ENCODE measurements at regions not wholly inside any gene's neighbourhood (a gene's known extent, or its start where the extent isn't known, plus 50 kb on each side); places are given as distances from the start of the nearest gene placed in this dataset.
A peak's percentile ranks its signal among the peaks of the same experiment; 100 is the strongest.

DNA sequence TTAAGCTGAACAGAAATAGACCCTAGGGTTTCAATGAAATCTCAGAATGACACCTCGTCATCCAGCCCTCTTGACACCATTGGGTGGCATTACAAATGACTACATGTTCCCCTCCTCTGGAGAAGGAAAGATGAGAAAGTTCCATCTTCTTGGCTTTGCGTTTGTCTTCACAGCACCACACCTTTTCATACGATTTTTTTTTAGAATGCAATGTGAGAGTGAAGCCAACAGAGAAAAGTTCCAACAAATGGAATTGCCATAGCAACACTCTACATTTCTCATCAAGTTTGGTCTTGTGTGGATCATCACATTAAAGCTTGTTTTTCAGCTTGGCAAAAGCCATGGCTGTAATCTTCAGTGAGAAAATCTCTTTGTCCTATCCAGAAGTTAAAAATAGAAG, 183.4 kb upstream of the SNX7 start:
- DNase-seq, result no peak

DNA sequence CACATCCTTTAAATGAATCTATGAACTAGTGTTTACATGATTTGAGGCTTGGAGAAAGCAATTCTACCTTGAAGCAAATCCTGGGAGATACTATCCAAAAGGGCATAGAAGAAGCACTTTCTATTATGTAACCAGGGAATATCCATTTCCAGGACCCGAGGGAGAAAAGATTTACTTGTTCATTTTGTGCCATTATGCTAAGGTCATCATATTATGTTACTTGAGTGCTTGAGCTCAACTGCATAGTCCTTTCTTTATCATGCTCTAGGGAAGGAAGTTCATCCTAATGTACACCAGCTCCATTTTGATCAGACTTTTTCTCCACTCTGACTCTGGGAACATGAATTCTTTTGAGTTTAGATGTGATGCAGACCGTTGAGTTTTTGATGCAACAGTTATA, 188.6 kb upstream of the SNX7 start:
- DNase-seq, result no peak

DNA sequence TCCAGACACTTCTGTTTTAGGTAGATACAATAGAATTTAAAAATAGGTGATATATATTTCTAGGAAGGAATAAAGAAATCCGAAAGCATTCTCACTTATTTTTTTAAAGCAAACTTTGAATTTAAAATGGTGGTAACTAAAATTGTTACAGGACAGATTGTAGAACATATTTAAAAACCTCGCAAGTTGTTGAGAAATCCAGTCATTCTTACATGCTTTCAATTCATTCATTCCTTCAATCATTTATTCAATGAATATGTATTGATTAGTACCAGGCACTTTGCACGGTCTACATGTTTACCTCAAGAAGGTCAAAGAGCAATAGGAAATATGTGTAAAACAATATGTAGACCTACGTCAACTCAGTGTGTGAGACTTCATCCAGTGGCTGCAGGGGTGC, 189.9 kb upstream of the SNX7 start:
- DNase-seq, result no peak

DNA sequence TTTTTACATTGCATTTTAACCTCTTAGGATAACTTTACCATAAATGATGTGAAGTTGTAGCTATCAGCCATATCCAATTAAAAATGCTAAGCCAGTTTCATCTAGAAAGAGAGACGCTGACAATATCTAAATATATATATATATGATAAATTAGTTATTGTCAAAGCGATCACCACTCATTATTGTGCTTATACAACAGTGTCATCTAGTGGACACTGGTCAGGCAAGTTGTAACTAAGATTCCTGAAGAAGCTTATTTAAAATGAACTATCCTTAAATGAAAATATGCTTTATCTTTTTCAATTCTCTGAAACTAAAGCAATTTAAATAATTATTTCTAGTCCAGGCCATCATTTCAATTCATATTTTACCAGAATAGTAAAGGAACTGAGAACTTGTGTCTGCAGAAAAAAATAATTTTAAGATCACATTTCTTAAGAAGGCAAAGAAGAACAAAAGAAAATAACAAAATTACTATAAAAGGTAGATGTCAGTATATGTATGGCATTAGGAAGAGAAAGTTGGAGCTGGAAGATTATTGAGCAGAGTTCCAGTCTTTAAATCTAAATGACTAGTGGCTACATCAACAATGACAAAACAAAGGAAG, 193.3 kb upstream of the SNX7 start:
- peak; percentile 50 for DNase-seq

DNA sequence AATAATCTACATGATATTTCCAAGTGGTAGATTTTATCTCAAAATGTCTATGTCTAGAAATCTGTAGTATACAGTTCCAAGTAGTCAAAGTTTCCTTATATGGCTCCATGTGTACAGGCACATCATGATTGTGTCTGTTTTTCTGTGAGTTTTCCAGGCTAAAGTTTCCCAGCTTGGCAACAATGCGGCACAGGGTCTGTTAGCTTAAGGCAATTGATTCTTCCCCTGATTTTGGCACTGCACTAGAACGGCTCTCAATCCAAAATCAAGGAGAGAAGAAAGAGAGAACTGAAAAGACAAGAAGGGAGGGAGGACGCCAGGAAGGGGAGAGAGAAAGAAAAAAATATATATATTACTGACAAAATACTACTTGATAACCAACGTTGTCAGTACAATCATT, 193.9 kb upstream of the SNX7 start:
- no peak for DNase-seq

DNA sequence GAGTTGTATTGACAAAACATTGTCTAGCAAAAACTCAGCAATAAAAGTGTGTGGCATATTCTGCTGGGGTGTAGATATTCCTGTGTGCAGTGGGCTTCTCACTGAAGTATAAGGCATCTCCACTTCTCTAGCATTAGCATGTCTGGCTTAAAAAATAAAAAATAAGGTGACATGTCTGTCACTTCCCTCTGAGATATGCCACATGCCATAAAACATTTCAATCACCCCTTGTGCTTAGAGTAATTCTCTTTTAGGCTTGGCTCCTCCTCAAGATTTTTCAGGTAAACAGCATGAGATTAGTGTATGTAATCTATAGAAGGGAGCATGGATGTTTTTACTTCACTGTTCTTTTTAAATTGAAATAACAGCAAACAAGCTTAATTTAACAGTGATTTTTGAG, 194.4 kb upstream of the SNX7 start:
- no peak for DNase-seq

DNA sequence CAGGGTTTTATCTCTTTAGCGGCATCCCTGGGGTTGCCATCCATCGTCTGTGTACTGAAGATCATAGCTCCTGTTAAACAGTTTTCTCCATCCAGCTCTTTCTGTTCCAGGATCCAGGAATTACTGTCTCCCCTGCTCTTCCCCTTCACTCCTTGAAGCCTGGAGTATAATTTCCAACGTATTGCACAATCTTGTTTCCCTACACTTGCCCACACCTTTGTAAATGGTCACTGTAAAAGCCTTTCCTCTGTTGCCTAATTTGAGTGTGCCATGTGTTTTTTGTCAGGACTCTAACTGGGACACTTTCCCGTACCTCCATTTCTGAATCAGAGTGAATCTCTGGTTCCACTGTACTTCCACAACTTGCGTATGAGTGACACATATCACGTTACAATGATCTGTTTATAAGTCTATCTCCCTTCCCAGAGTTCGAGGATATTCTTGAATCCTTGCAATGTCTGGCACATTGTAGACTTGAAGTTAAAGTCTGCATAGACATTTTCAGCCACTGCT, 199.6 kb upstream of the SNX7 start:
- DNase-seq, result no peak

DNA sequence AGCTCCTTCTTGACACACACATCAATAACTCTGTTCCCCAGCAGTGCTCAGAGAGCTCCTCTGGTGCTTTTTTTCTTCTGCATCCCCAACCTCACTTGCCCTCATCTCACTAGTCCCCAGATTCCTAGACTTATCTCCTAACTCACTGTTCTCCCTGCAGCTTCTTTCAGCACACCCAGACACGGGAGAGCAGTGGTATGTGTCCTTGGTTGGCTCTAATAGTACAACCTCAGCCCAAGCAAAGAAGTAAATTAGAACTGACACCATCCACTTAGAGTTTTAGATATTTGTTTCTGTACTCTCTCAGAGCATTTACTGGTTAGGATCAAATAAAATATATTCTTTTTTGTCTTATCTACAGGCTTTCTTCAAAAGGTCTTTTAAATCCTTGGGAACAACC, 201.4 kb upstream of the SNX7 start:
- DNase-seq, result no peak

DNA sequence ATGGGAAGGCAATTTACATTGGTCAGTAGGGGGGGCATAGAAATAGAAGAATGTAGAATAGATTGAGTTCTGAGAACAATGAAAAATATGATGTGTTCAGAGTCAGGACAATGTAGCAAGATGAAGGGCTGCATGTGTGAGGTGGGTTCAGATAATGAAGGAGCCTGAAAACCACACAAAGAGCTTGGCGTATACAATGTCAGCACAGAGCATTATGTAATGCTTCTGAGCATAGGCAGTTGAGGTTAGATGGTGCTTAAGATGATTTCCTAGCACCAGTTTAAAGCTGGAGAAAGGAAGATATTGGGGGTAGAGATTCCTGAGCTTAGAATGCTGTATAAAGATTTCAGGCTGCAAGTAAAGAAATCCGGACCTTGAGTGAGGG, 202.0 kb upstream of the SNX7 start:
- no peak for DNase-seq

DNA sequence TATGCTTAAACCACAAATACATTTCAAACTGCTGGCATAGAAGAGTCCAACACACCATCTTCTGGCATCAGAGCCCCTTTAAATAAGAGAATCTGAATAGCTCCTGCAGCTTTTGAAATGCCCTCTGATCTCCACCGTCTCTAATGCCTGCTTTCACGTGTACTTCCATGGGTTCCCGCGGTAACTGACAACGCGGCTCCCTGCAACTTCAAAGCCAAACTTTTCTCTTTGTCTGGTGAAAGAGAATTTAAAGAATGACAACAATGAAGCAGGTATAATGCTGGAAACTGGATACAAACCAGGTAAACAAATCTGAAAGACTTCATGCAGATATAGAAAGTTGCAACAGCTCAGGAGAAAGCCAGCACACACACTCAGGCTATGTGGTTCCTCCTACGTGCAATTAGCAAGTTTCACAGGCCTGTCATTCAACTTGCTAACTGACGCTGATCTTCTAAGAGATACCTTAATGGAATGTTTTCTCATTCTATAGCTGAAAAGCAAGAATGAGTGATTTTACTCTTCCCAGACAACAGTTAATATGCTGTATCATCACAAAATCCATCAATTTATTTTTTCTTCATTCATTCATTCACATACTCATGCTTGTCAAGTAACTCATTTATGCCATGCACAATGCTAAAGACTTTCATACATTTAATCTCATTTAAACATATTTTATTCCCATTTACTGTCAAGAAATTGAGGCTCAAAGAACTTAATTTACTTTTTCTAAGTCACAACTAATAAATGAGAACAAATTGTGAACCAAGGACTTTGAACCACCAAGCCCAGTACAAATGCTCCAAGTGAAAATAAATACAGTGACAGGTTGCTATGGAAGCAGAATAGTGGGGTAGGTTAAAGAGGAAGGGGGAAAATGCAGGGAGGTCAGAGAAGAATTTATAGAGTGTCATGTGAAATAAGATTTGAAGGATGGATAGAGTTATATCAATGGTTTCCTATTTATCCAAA, 202.7 kb upstream of the SNX7 start:
- DNase-seq, result no peak

DNA sequence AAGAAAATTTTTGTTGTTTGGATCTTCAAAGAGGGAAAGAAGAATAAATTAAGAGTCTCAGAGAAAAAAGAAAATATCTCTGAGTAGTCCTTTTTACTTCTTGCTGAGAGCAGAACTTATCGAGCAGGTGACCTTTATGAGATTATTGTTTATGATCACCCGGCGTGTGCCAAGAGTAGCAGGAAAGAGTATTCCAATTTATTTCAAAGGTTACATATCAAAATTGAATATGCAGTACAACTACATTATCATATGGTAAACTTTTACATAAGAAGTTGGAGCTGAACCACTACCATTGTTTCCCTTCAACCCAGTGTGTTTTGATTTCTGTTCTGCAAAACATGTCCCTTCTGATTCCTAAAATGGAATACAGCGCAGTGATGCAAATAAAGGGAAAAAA, 204.3 kb upstream of the SNX7 start:
- DNase-seq, result no peak

DNA sequence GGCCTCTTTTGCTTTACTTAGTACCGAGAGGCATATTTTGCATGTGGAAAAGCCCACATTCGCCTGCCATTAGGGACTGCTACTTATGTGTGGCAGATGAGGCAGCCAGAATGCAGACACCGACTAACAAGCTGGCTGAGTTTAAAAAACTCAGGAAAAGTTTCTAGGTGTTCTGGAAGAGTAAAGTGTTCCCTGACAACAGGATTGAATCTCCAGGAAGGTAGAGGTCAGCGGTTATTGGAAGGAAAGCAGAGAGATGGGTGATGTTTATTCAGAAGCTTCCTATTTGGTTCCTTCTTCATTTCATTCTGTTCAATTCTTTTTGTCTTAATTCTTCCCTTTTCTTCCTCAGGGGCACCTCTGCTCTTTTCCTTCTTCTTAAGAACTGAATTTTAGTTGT, 206.9 kb upstream of the SNX7 start:
- no peak for DNase-seq

DNA sequence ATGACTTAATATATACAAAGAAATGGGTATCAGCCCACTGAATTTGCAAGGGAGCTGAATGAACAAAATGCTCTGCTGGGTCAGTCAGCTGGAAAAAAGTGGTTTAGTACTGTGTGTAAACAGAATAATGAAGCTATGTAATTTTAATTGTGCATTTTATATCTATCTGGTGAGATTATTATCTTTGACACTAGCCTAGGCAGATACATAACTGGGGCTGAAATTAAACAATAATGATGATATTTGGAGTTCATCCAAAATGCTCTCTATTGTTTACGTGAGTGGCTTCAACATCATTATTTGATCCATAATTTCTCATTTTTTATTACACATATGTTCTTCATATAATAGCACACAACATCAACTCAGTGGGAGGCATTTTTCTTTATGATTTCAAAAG, 208.5 kb upstream of the SNX7 start:
- DNase-seq, result peak; percentile 50

DNA sequence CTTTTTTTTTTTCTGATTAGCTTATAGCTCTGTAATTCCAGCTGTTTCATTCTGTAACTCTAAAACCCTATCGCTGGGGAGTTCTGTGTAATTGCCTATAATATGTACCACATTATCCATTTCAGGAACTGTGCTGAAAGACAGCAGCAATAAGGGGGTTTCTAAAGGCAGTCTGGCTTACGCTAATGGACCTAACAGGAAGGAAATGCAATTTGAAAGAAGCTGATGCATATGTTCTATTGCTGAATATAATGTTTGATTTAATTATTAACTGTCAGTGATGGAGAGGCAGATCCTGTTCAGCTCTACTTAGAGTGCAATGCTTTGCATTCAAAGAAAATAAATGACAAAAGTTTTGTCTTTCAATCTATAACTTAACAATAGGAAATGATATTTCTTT, 209.4 kb upstream of the SNX7 start:
- DNase-seq, result no peak

DNA sequence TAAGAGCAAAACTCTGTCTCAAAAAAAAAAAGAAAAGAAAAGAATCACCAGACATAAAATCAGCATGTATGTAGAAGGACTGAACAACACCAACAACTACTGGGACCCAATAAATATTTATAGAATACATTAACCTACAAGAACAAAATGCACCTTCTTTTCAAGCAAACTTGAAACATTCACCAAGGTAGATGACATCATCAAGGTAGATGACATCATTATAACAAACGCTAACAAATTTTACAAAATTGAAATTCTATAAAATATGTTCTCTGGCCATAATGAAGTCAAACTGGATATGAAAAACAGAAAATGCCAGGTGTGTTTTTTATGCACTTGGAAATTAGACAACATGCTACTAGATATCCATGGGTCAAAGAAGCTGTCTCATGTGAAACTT, 220.2 kb upstream of the SNX7 start:
- no peak for DNase-seq

DNA sequence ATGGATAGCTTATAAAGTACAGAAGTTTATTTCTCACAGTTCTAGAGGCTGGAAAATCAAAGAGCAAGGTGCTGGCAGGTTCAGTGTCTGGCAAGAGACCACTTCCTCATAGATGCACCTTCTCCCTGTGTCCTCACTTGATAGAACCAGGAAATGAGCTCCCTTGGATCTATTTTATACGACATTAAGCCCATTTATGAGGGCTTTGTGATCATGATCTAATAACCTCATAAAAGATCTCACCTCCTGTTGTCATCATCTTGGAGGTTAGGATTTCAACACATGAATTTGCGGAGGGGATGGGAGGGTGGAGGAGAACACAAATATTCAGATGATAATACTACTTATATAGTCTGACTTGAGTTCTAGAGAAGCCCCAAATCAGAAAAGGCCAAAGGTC, 222.1 kb upstream of the SNX7 start:
- DNase-seq, result no peak

DNA sequence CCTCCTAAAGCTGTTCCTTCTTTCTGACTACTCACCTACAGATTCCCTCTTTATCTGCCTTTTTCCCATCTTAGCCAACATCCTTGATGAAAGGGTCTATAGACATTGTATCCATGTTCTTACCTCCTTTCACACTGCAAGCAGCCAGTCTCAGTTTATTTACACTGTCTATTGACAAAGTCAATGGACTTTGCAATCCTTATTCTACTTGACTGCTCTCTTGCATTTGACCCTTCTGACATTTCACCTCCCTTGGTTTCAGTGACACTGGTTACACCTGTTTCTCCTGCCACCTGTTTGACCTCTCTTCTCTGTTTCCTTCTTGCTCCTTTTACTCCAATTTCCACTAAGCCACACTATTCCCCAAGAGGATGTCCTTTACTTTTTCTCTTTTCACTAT, 224.0 kb upstream of the SNX7 start:
- DNase-seq, result no peak

DNA sequence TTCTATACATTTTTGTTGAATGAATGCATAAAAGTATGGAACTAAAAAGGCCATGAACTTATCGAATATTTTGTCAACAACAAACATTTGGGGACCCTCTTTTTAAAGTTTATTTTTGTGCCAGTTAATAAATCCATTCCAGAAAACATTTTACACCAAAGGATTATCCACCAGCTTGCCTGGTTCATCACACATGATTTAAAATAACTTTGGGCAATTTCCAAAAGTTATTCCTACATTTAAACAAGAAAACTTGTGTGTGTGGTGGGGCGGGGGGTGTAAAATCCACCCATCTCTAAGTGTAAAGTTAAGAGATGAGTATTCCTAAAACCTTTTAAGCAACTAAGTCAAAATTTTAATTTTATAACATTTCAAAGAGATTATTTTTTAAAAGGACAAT, 224.5 kb upstream of the SNX7 start:
- DNase-seq, result no peak

DNA sequence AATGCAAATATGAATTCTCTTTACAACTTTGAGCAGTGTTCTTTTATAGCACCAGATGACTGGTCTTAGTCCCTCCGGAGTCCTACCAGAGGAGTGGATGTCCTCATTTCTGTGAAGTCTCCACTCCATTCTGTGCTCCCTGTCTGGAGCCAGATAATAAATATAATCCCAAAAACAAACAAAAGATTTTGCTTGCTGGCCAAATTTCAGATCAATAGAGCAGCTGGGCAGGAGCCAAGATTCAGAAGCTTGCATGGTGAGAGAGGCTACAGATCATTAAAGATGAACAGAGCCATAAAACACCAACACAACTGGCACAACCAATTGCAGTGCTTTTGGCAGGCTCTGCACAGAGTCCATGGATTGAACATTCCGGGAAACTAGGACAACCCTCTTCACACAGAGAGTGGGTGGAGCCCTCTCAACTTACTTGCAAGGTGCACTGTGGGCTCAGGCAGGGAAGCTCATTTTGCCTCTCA, 231.5 kb upstream of the SNX7 start:
- peak; percentile 98 for DNase-seq

DNA sequence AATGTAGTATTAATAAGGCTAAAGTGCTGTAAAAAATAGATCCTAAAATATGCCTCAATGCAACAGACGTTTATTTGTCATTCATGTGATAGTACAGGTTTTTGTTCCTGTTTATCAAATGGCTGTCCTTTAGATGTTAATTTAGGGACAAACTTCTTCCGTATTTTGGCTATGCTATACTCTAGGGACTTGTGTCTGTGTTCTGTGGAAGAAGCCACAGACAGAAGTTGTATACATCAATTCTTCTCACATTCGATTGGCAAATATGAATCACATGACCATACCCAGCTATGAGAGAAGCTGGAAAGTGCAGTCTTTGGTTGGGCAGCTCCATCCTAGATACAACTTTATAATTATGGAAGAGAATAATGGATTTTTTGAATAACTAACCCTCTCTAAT, 232.7 kb upstream of the SNX7 start:
- DNase-seq, result no peak

DNA sequence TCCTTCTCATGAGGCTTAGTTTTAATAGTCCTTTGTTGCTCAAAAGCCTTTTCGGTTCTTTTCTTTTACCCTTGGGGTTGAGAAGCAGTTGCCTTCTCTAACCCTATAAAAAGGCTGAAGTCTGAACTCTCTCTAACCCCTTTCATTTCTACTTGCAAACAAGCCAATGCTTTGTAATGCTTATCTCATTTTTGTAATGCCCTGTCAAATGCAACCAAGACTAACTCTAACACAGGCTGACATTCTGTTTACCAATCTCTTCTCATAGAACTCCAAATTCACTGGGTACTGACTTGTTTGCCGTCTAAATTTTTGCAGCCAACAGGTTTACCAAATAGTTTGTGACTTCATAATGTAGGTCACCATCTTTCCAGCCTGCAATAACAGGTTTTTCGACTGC, 233.9 kb upstream of the SNX7 start:
- no peak for DNase-seq

DNA sequence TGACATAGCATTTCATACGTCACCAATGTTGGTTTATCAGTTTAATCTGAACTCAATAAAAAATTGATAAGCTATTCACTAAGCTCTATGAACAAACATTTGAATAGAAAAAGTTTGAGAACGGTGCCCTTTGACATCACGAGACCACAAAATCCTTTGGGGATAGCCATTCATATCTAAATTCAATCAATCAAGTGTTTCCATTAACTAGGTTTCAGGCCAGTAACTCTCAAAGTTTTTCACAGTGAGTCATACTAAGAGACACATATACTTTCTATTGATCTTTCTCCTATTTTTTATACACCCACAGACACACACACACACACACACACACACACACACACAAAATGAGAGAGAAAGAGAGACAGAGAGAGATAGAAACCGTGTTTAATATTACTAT, 235.4 kb upstream of the SNX7 start:
- no peak for DNase-seq

DNA sequence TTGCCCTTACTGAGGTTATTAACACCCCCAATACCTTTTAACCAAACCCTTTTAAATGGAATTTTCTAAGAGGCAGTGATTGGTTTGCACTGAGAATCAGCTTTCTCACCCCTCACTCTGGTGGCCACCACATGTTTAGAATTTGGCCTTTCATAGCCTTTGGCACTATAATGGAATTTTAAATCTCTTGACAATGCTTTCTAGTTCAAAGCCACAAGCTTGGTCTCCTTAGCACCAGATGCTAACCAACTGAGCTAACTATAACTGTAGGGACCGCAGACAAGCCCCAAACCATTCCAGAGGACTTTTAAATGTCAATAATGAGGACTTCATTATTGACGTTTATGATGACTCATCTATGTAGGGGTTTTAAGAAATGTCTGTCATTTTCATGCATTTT, 238.7 kb upstream of the SNX7 start:
- no peak for DNase-seq

DNA sequence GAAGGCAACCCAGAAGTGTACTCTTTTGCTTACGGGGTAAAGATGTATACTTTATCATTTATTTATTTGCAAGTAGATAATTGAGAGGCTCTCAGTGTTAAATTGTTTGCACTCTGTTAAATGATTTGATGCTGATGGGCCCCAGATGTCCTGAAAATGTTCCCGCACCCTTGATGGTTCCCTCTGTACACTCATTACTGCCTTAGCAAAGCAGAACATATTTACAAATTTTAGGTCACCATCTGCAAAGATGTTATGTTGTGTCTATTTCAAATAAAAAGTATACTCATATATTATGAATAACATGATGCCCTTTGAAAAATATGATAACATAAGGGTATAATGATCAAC, 240.5 kb upstream of the SNX7 start:
- DNase-seq, result peak; percentile 10

Data from NCI-H1092 treated with DMSO at 0.1 percent for 48 hours (cell line).